ENCODE measurements at regions not wholly inside any gene's neighbourhood (a gene's known extent, or its start where the extent isn't known, plus 50 kb on each side); places are given as distances from the start of the nearest gene placed in this dataset.

GRCh38 chr2:18476484-18476883 is 84.0 kb downstream of the RDH14 start:
- Histone ChIP-seq H4K20me1 (ENCODE audit: control insufficient read depth, insufficient read depth) (no peaks in the 10 kb centered on the region), H3K79me2 (ENCODE audit: control insufficient read depth, insufficient read depth, low read length) (no peaks in the 10 kb centered on the region), H3K4me2 (ENCODE audit: control insufficient read depth, insufficient read depth) (no peak overlapping the region), H2AFZ (ENCODE audit: control insufficient read depth, low read depth, low read length) (no peak overlapping the region), H3K4me3 (no peak overlapping the region), H3K36me3 (ENCODE audit: control insufficient read depth in 2 of 2, insufficient read depth in 2 of 2, low read length in 1 of 2) (no peaks in the 10 kb centered on the region), H3K27ac (ENCODE audit: control insufficient read depth, insufficient read depth) (no peak overlapping the region), H3K27me3 (replicated peaks in 1 of 2; ENCODE audit: control insufficient read depth in 2 of 2, insufficient read depth in 2 of 2, low read length in 1 of 2) (peaks cover 0 to 4% of the 10 kb centered on the region in 2 experiments; a peak in 2 of 4 replicates), H3K4me1 (ENCODE audit: control insufficient read depth, insufficient read depth, low read length) (no peaks in the 10 kb centered on the region), H3K9ac (ENCODE audit: control insufficient read depth, insufficient read depth, low read length) (no peak overlapping the region), H3K9me3 (replicated peaks; ENCODE audit: control insufficient read depth, insufficient read depth, low read length) (no peaks in the 10 kb centered on the region)
- no peak for DNase-seq (ENCODE audit: low read depth, low spot score)
- ATAC-seq = no peak
- intact Hi-C loops (cut with micrococcal nuclease; ENCODE audit: unreplicated experiment) = no loop called here
- TF ChIP-seq NFIC (IDR thresholded peaks at IDR 0.05; ENCODE audit: low read depth, low read length) (no peak), POLR2AphosphoS5 (IDR thresholded peaks at IDR 0.05; ENCODE audit: low read length) (no peak), BMI1 (IDR thresholded peaks at IDR 0.05; ENCODE audit: borderline replicate concordance) (no peak), ZNF592 (IDR thresholded peaks at IDR 0.05) (no peak), KAT2A (conservative IDR thresholded peaks at IDR 0.05; ENCODE audit: control insufficient read depth, low read depth, low read length) (no peak), CEBPB (IDR thresholded peaks at IDR 0.05; ENCODE audit: borderline replicate concordance in 1 of 2, low read depth in 2 of 2, low read length in 2 of 2) (no peak), JUND (IDR thresholded peaks at IDR 0.05; ENCODE audit: low read depth, low read length) (no peak), ETV6 (conservative IDR thresholded peaks at IDR 0.05 in 1 of 2, IDR thresholded peaks at IDR 0.05 in 1 of 2; ENCODE audit: borderline replicate concordance in 1 of 2, low read depth in 1 of 2) (no peak), ASH2L (IDR thresholded peaks at IDR 0.05; ENCODE audit: borderline replicate concordance, low read depth) (no peak), MXI1 (IDR thresholded peaks at IDR 0.05; ENCODE audit: low read depth, low read length) (no peak), ZBED1 (IDR thresholded peaks at IDR 0.05; ENCODE audit: borderline replicate concordance) (no peak), TCF7 (IDR thresholded peaks at IDR 0.05; ENCODE audit: borderline replicate concordance) (no peak), CREM (IDR thresholded peaks at IDR 0.05; ENCODE audit: low read depth) (no peak), TCF12 (IDR thresholded peaks at IDR 0.05; ENCODE audit: low read depth, low read length) (no peak), SPI1 (IDR thresholded peaks at IDR 0.05; ENCODE audit: borderline replicate concordance, insufficient read depth, low read depth, low read length) (no peak), CTCF (IDR thresholded peaks at IDR 0.05 in 2 of 3, conservative IDR thresholded peaks at IDR 0.05 in 1 of 3; ENCODE audit: control insufficient read depth in 2 of 3, extremely low read depth in 1 of 3, insufficient read depth in 1 of 3, low read depth in 3 of 3, low read length in 3 of 3) (no peak), MTA2 (IDR thresholded peaks at IDR 0.05; ENCODE audit: low read depth) (no peak)
- WGBS (ENCODE audit: insufficient coverage, insufficient replicate concordance, low lambda C conversion rate, missing lambda C conversion rate) = 5% methylated on average over 3 of the region's 3 CpGs
- in situ Hi-C loops (cut with MboI) = no loop called here
- ChIA-PET CTCF (no interaction called here), POLR2A (no interaction called here), RAD21 (ENCODE audit: unreplicated experiment) (no interaction called here), SMC1A (ENCODE audit: uncharacterized antibody, unreplicated experiment) (no interaction called here)
- FAIRE-seq = no peak
- BruUV-seq (replicated peaks) = no TSS peak
